B cell (primary cell): ENCODE measurements at regions not wholly inside any gene's neighbourhood (a gene's known extent, or its start where the extent isn't known, plus 50 kb on each side); places are given as distances from the start of the nearest gene placed in this dataset.

ENCODE experiments used
- ATAC-seq: fragments of 200-7000 bp; cut with Tn5 transposase; one replicate; pipeline ENCODE4 v1.10.0; 2021; ENCODE audit warnings: low read depth, mild to moderate bottlenecking, moderate number of reproducible peaks, moderate library complexity
- CTCF ChIA-PET: fragments of 350-600 bp; sonication (Branson Sonifier 250); formaldehyde crosslinking; loops from one replicate; lab custom pipeline; 2021; ENCODE audit warnings: antibody characterized with exemption, inconsistent platforms; lab: Charles Lee
- POLR2A ChIA-PET: fragments of 350-600 bp; sonication (Branson Sonifier 250); formaldehyde crosslinking; loops from one replicate; lab custom pipeline; 2021; ENCODE audit warnings: antibody characterized with exemption; lab: Charles Lee
- DNase-seq: peaks from one replicate; pipeline ENCODE4 v3.0.0; 2013
- H2AFZ ChIP-seq: 2 replicates; pipeline ENCODE4 v1.6.1; 2012; ENCODE audit warnings: mild to moderate bottlenecking, low read depth, low read length; ENCODE audit not compliant: insufficient read depth, poor library complexity, severe bottlenecking
- H3K27ac ChIP-seq, 2 donors: 1 replicate in 1 of 2; 2 replicates in 1 of 2; pipeline ENCODE4 v1.5.1; 2012 to 2013; ENCODE audit warnings: low read length in 2 of 2, mild to moderate bottlenecking in 2 of 2, moderate library complexity in 1 of 2
- H3K27me3 ChIP-seq, 4 experiments: fragments of 200-600 bp in 1 of 4; sonication (generic) in 1 of 4; replicated peaks in 1 of 4; 1 replicate in 2 of 4; 2 replicates in 2 of 4; pipeline versions ENCODE4 v1.6.1 to v1.7.0; 2013 to 2016; ENCODE audit warnings: low read length in 3 of 4, mild to moderate bottlenecking in 2 of 4, mixed read lengths in 1 of 4, moderate library complexity in 1 of 4; ENCODE audit not compliant: insufficient read depth in 4 of 4, control insufficient read depth in 3 of 4; ENCODE audit errors: control extremely low read depth in 1 of 4
- H3K36me3 ChIP-seq, 2 experiments: replicated peaks in 1 of 2; 1 replicate in 1 of 2; 2 replicates in 1 of 2; pipeline versions ENCODE4 v1.6.1 to v1.7.1; 2013; ENCODE audit warnings: low read length in 1 of 2; ENCODE audit not compliant: insufficient read depth in 2 of 2, control insufficient read depth in 1 of 2; ENCODE audit errors: control extremely low read depth in 1 of 2, extremely low read depth in 1 of 2
- H3K4me1 ChIP-seq, 2 donors: fragments of 200-600 bp in 1 of 2; sonication (generic) in 1 of 2; 1 replicate in 1 of 2; 2 replicates in 1 of 2; pipeline versions ENCODE4 v1.5.1 to v1.6.1; 2013 to 2017; ENCODE audit warnings: low read length in 2 of 2; ENCODE audit not compliant: control insufficient read depth in 2 of 2, insufficient read depth in 2 of 2
- H3K4me2 ChIP-seq: replicated peaks from 2 replicates; pipeline ENCODE3; 2012; ENCODE audit warnings: mild to moderate bottlenecking, low read depth, low read length; ENCODE audit not compliant: poor library complexity, severe bottlenecking
- H3K4me3 ChIP-seq, 5 experiments: fragments of 200-600 bp in 1 of 5; sonication (generic) in 1 of 5; 1 replicate in 3 of 5; 2 replicates in 2 of 5; pipeline versions ENCODE4 v1.5.1 to v1.7.0; 2011 to 2016; ENCODE audit warnings: low read length in 4 of 5, mild to moderate bottlenecking in 4 of 5, low read depth in 2 of 5, control low read depth in 1 of 5, moderate library complexity in 1 of 5; ENCODE audit not compliant: insufficient read depth in 1 of 5; ENCODE audit errors: control extremely low read depth in 1 of 5, extremely low read depth in 1 of 5
- H3K79me2 ChIP-seq: fragments of 200-600 bp; sonication (generic); one replicate; pipeline ENCODE4 v1.6.0; 2016; ENCODE audit warnings: low read length; ENCODE audit not compliant: control insufficient read depth, insufficient read depth
- H3K9ac ChIP-seq: fragments of 200-600 bp; sonication (generic); 2 replicates; pipeline ENCODE4 v1.6.1; 2017; ENCODE audit warnings: mild to moderate bottlenecking, low read length, moderate library complexity
- H3K9me3 ChIP-seq, 3 donors: one replicate each; pipeline versions ENCODE4 v1.6.1 to v1.7.1; 2013; ENCODE audit warnings: low read length in 2 of 3; ENCODE audit not compliant: control insufficient read depth in 2 of 3, insufficient read depth in 1 of 3; ENCODE audit errors: control extremely low read depth in 1 of 3
- H4K20me1 ChIP-seq: 2 replicates; pipeline ENCODE4 v1.6.0; 2012; ENCODE audit warnings: mild to moderate bottlenecking, low read length; ENCODE audit not compliant: insufficient read depth, control insufficient read depth, poor library complexity, severe bottlenecking
- H3K27ac Mint-ChIP-seq: one replicate; pipeline ENCODE4 v1.8.0; 2021; ENCODE audit warnings: mixed read lengths
- H3K27me3 Mint-ChIP-seq: one replicate; pipeline ENCODE4 v1.8.0; 2021; ENCODE audit warnings: mixed read lengths
- H3K4me1 Mint-ChIP-seq: one replicate; pipeline ENCODE4 v1.8.0; 2021; ENCODE audit warnings: mixed read lengths
- H3K4me3 Mint-ChIP-seq: one replicate; pipeline ENCODE4 v1.8.0; 2021; ENCODE audit warnings: mixed read lengths
- H3K9me3 Mint-ChIP-seq: one replicate; pipeline ENCODE4 v1.8.0; 2022; ENCODE audit warnings: mixed read lengths; ENCODE audit not compliant: insufficient read depth
- CTCF ChIP-seq: fragments of 200-600 bp; IDR thresholded peaks from one replicate; pipeline ENCODE4 v1.8.0; 2022; ENCODE audit warnings: antibody characterized with exemption, mild to moderate bottlenecking
- EZH2 ChIP-seq: IDR thresholded peaks from 2 replicates; pipeline ENCODE4 v1.6.1; 2012; ENCODE audit warnings: borderline replicate concordance, low read depth, mild to moderate bottlenecking, moderate library complexity, low read length; ENCODE audit not compliant: insufficient read depth, poor library complexity, severe bottlenecking
- WGBS: methylation state at CpG from one replicate; pipeline ENCODE4 v1.1.5; 2013; ENCODE audit warnings: missing lambda C conversion rate; ENCODE audit not compliant: insufficient coverage; 5-methylcytosine and 5-hydroxymethylcytosine counted together
- intact Hi-C: fragments of 100-400 bp; cut with micrococcal nuclease; formaldehyde crosslinking; loops from one replicate; pipeline ENCODE4 v1.10.0; 2022

DNA sequence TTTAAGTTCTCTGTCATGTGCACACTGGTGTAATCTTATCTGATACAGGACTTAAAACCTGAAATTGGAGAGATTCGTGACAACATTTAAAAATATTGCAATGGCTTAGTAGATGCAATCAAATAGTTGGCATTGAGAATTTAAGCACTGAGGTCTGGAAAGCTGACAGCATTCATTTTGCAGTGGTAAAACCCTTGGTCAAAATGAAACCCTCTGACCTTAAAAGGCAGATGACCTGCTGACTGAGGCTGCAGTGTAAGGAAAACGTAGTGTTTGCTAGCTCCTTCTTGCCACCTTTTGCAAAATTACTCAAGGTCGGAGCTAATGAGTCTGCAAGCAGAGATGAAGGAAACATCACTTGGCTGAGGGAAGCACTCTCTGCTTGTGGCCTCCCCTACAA is 150.6 kb downstream of the KCTD12 start:
- Histone ChIP-seq H3K9me3 (peaks cover 0 to 2% (median 0%) of the 10 kb centered on the region in 3 donors), H3K79me2 (no peaks in the 10 kb centered on the region), H3K36me3 (no peaks in the 10 kb centered on the region), H3K27ac (no peak overlapping the region), H3K9ac (no peak overlapping the region), H3K4me2 (no peak overlapping the region), H3K27me3 (no peaks in the 10 kb centered on the region), H2AFZ (no peak overlapping the region), H3K4me3 (no peak overlapping the region), H3K4me1 (no peaks in the 10 kb centered on the region), H4K20me1 (no peaks in the 10 kb centered on the region)
- intact Hi-C loops, result no loop called here
- H3K4me1 Mint-ChIP-seq, result no peaks in the 10 kb centered on the region
- DNase-seq, result no peak
- ChIA-PET CTCF (no interaction called here), POLR2A (no interaction called here)
- no peak overlapping the region for H3K27ac Mint-ChIP-seq
- H3K9me3 Mint-ChIP-seq, result no peaks in the 10 kb centered on the region
- no peak overlapping the region for H3K4me3 Mint-ChIP-seq
- ATAC-seq, result no peak
- 69% methylated on average over 2 of the region's 3 CpGs for WGBS
- H3K27me3 Mint-ChIP-seq, result no peaks in the 10 kb centered on the region
- no peak for TF ChIP-seq EZH2
- no peak for TF ChIP-seq CTCF

- TF ChIP-seq CTCF (no peak), EZH2 (no peak)
- WGBS, result no CpG with 5 or more reads among the region's 3 CpGs
- H3K4me1 ChIP-seq, result no peaks in the 10 kb centered on the region
- DNase-seq, result no peak
- no peaks in the 10 kb centered on the region for H3K79me2 ChIP-seq
- no peaks in the 10 kb centered on the region for H3K27me3 ChIP-seq
- Mint-ChIP-seq H3K4me1 (no peaks in the 10 kb centered on the region), H3K9me3 (no peaks in the 10 kb centered on the region), H3K27me3 (no peaks in the 10 kb centered on the region), H3K27ac (no peak overlapping the region), H3K4me3 (no peak overlapping the region)
- peaks cover 0 to 2% (median 0%) of the 10 kb centered on the region in 3 donors for H3K9me3 ChIP-seq
- H3K27ac ChIP-seq, result no peak overlapping the region
- H3K4me3 ChIP-seq, result no peak overlapping the region
- no peaks in the 10 kb centered on the region for H4K20me1 ChIP-seq
- no peak overlapping the region for H3K4me2 ChIP-seq
- ChIA-PET POLR2A (no interaction called here), CTCF (no interaction called here)
- no peak for ATAC-seq
- intact Hi-C loops, result no loop called here
- no peaks in the 10 kb centered on the region for H3K36me3 ChIP-seq
- no peak overlapping the region for H2AFZ ChIP-seq
- H3K9ac ChIP-seq, result no peak overlapping the region
These were observed 152.5 kb downstream of the KCTD12 start for GRCh38 chr13:76733671-76734070.
